ENCODE measurements at regions not wholly inside any gene's neighbourhood (a gene's known extent, or its start where the extent isn't known, plus 50 kb on each side); places are given as distances from the start of the nearest gene placed in this dataset.
A peak's percentile ranks its signal among the peaks of the same experiment; 100 is the strongest.
"Not testable (repeated sequence)": the region's sequence is repeated elsewhere in the genome, so short reads cannot be mapped to it uniquely, and the experiment has no call there.

DNA sequence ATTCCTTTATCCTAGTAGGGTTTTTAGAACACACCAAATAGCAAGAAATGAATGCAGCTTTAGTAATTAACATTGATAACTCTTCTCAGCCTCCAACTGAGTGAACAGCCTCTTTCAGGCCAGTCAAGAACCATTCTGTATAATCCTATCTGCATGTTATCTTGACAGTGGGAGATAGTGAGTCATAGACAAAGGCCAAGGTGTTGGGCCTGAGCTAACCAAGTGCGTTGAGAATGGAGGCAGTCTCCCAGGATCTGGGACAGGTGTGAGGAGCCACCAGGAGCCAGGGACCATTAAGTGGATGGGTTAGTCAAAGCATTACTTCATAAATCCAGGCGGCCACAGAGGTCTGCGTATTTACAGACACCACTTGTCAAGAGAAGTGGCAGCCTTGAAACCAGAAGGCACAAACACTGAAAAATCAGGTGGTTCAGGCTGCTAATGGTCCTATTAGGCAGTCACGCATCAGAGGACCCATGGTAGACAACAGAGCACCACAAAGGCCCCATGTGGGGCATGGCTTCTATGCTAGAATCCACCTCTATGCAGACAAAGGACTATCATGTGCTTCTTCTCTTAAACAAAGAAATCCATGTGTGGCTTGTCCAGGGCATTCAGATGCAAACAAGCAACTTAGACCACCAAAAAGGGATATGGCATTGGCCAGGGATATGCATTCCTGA is 409.7 kb upstream of the PIK3R1 start:
- no peak overlapping the region for H3K27ac Mint-ChIP-seq
- H3K79me2 ChIP-seq (ENCODE audit: low read depth): no peaks in the 10 kb centered on the region
- H3K4me3 Mint-ChIP-seq: no peak overlapping the region
- peaks cover 13% of the 10 kb centered on the region for H3K4me1 Mint-ChIP-seq
- peak; percentile 71 for DNase-seq (ENCODE audit: low spot score)
- H3K4me3 ChIP-seq: no peak overlapping the region
- H3K9me3 Mint-ChIP-seq: peaks cover 10% of the 10 kb centered on the region
- peaks cover 18% of the 10 kb centered on the region for H3K4me1 ChIP-seq
- H2AFZ ChIP-seq (replicated peaks): no peak overlapping the region
- peak overlapping the region; percentile 48 for H3K4me2 ChIP-seq
- no peaks in the 10 kb centered on the region for H3K36me3 ChIP-seq
- H3K36me3 Mint-ChIP-seq: no peaks in the 10 kb centered on the region
- H4K20me1 ChIP-seq (ENCODE audit: low read depth): no peaks in the 10 kb centered on the region
- H3K9me3 ChIP-seq (ENCODE audit: low read depth): no peaks in the 10 kb centered on the region
- H3K9ac ChIP-seq: no peak overlapping the region
- H3K27me3 ChIP-seq: no peaks in the 10 kb centered on the region
- H3K27ac ChIP-seq: no peak overlapping the region
- TF ChIP-seq EZH2 (IDR thresholded peaks at IDR 0.05): no peak
- no peak for TF ChIP-seq EZH2phosphoT487 (IDR thresholded peaks at IDR 0.05)
- peaks cover 12% of the 10 kb centered on the region for H3F3A ChIP-seq (ENCODE audit: low read depth)
- no peaks in the 10 kb centered on the region for H3K27me3 Mint-ChIP-seq (ENCODE audit: insufficient read depth, low read depth)

DNA sequence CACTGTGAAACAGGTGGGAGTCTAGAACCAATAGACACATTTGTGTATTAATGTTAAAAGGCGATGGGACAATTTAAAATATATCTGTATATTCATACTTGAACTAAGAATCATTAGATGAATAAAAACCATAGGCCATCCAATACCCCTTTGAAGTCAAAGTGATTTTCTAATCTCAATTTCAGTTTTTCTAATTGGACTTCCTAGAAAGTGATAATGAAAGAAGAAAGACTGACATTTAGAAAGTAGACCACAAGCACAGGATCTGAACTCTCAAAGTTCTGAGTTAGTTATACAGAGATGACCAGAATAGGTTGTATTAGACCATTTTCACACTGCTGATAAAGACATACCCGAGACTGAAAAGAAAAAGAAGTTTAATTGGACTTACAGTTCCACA is 412.8 kb upstream of the PIK3R1 start:
- peaks cover 12% of the 10 kb centered on the region for H3F3A ChIP-seq (ENCODE audit: low read depth)
- no peak overlapping the region for H3K4me2 ChIP-seq
- no peak for TF ChIP-seq EZH2 (IDR thresholded peaks at IDR 0.05)
- TF ChIP-seq CTCF (IDR thresholded peaks at IDR 0.05): no peak
- TF ChIP-seq EZH2phosphoT487 (IDR thresholded peaks at IDR 0.05): no peak
- H3K9me3 ChIP-seq (ENCODE audit: low read depth): no peaks in the 10 kb centered on the region
- peaks cover 24% of the 10 kb centered on the region for H3K9me3 Mint-ChIP-seq
- H2AFZ ChIP-seq (replicated peaks): no peak overlapping the region
- no peaks in the 10 kb centered on the region for H3K27me3 Mint-ChIP-seq (ENCODE audit: insufficient read depth, low read depth)
- no peak overlapping the region for H3K4me3 ChIP-seq
- no peak overlapping the region for H3K27ac ChIP-seq
- H4K20me1 ChIP-seq (ENCODE audit: low read depth): no peaks in the 10 kb centered on the region
- H3K4me1 ChIP-seq: peaks cover 18% of the 10 kb centered on the region
- peaks cover 5% of the 10 kb centered on the region for H3K36me3 ChIP-seq
- peaks cover 13% of the 10 kb centered on the region for H3K4me1 Mint-ChIP-seq
- H3K27me3 ChIP-seq: no peaks in the 10 kb centered on the region
- H3K4me3 Mint-ChIP-seq: no peak overlapping the region
- no peak overlapping the region for H3K9ac ChIP-seq
- no peaks in the 10 kb centered on the region for H3K36me3 Mint-ChIP-seq
- no peak for DNase-seq (ENCODE audit: low spot score)
- H3K27ac Mint-ChIP-seq: no peak overlapping the region
- H3K79me2 ChIP-seq (ENCODE audit: low read depth): no peaks in the 10 kb centered on the region

DNA sequence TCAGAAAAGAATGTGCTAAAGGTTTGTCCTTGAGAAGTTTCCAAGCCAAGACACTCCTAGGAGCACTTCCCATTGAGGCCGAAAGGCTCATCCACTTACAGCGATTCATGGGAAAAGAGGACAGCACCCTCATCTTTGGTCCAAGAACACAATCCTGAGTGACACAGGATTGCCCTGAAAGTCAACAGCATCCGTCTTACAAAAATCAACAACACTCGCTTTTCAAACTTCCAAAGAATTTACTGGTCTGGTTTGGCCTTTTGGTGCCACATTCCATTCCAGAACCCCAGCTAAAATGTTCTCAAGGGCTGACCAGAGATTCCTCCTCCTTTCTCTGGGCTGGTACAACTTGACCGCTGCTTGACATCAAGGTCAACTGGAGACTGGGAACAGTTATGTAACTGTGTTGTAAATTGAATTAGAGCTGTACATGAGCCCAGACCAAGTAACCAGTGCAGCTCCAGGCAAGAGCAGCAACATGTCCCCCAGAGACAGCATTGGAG is 415.8 kb upstream of the PIK3R1 start:
- Histone ChIP-seq H3K4me2 (no peak overlapping the region), H3K79me2 (ENCODE audit: low read depth) (no peaks in the 10 kb centered on the region), H3F3A (ENCODE audit: low read depth) (no peaks in the 10 kb centered on the region), H3K9me3 (ENCODE audit: low read depth) (no peaks in the 10 kb centered on the region), H3K27me3 (no peaks in the 10 kb centered on the region), H3K4me3 (no peak overlapping the region), H3K36me3 (peaks cover 5% of the 10 kb centered on the region), H3K4me1 (peaks cover 6% of the 10 kb centered on the region), H3K9ac (no peak overlapping the region), H3K27ac (no peak overlapping the region), H4K20me1 (ENCODE audit: low read depth) (no peaks in the 10 kb centered on the region), H2AFZ (replicated peaks) (no peak overlapping the region)
- H3K4me3 Mint-ChIP-seq: no peak overlapping the region
- no peak for TF ChIP-seq EZH2 (IDR thresholded peaks at IDR 0.05)
- TF ChIP-seq EZH2phosphoT487 (IDR thresholded peaks at IDR 0.05): no peak
- no peak for TF ChIP-seq CTCF (IDR thresholded peaks at IDR 0.05)
- H3K27ac Mint-ChIP-seq: no peak overlapping the region
- H3K4me1 Mint-ChIP-seq: no peaks in the 10 kb centered on the region
- no peaks in the 10 kb centered on the region for H3K36me3 Mint-ChIP-seq
- H3K9me3 Mint-ChIP-seq: peaks cover 31% of the 10 kb centered on the region
- DNase-seq (ENCODE audit: low spot score): no peak
- no peaks in the 10 kb centered on the region for H3K27me3 Mint-ChIP-seq (ENCODE audit: insufficient read depth, low read depth)

- not testable (repeated sequence) for H3K4me3 Mint-ChIP-seq; H3K27ac Mint-ChIP-seq; H4K20me1 ChIP-seq (ENCODE audit: low read depth); H3K9me3 ChIP-seq (ENCODE audit: low read depth); H2AFZ ChIP-seq (replicated peaks); H3K36me3 Mint-ChIP-seq; H3F3A ChIP-seq (ENCODE audit: low read depth); H3K4me1 Mint-ChIP-seq; H3K27me3 ChIP-seq; H3K79me2 ChIP-seq (ENCODE audit: low read depth); H3K27ac ChIP-seq; H3K4me2 ChIP-seq; DNase-seq (ENCODE audit: low spot score); H3K36me3 ChIP-seq; H3K27me3 Mint-ChIP-seq (ENCODE audit: insufficient read depth, low read depth); H3K4me3 ChIP-seq; H3K9ac ChIP-seq
- peaks cover 19% of the 10 kb centered on the region for H3K4me1 ChIP-seq
- H3K9me3 Mint-ChIP-seq: peaks cover 28% of the 10 kb centered on the region
These were observed 417.1 kb upstream of the PIK3R1 start for GRCh38 chr5:67798470-67798869.

All from neural progenitor cell (in vitro differentiated cells).